Fibroblast of upper back skin (primary cell): ENCODE measurements at regions not wholly inside any gene's neighbourhood (a gene's known extent, or its start where the extent isn't known, plus 50 kb on each side); places are given as distances from the start of the nearest gene placed in this dataset.
"Not testable (repeated sequence)": the region's sequence is repeated elsewhere in the genome, so short reads cannot be mapped to it uniquely, and the experiment has no call there.

Source experiments
- DNase-seq: peaks from one replicate; pipeline ENCODE4 v3.0.0-alpha.2; 2013

GRCh38 chr5:88666761-88667495 is 216.1 kb downstream of the MEF2C start:
- DNase-seq = no peak

- DNase-seq = no peak
These were observed 217.2 kb downstream of the MEF2C start for GRCh38 chr5:88665750-88666215.

GRCh38 chr5:88664645-88665044 is 218.3 kb downstream of the MEF2C start:
- DNase-seq = no peak

- no peak for DNase-seq
These were observed 219.2 kb downstream of the MEF2C start for GRCh38 chr5:88663793-88664216.

GRCh38 chr5:88662846-88663245 is 220.1 kb downstream of the MEF2C start:
- DNase-seq = no peak

GRCh38 chr5:88661806-88662207 is 221.2 kb downstream of the MEF2C start:
- DNase-seq = no peak

GRCh38 chr5:88660947-88661805 is 221.8 kb downstream of the MEF2C start:
- DNase-seq = peak; percentile 68

GRCh38 chr5:88660264-88660946 is 222.6 kb downstream of the MEF2C start:
- no peak for DNase-seq

GRCh38 chr5:88659529-88660263 is 223.3 kb downstream of the MEF2C start:
- no peak for DNase-seq

GRCh38 chr5:88658886-88659285 is 224.1 kb downstream of the MEF2C start:
- no peak for DNase-seq

GRCh38 chr5:88657906-88658775 is 224.8 kb downstream of the MEF2C start:
- DNase-seq = no peak

GRCh38 chr5:88657136-88657535 is 225.8 kb downstream of the MEF2C start:
- DNase-seq = no peak

- DNase-seq = no peak
These were observed 226.6 kb downstream of the MEF2C start for GRCh38 chr5:88656221-88656950.

- DNase-seq = no peak
These were observed 229.5 kb downstream of the MEF2C start for GRCh38 chr5:88653471-88653870.

- DNase-seq = no peak
These were observed 235.1 kb downstream of the MEF2C start for GRCh38 chr5:88647901-88648300.

- no peak for DNase-seq
These were observed 236.1 kb downstream of the MEF2C start for GRCh38 chr5:88646866-88647265.

- no peak for DNase-seq
These were observed 238.3 kb downstream of the MEF2C start for GRCh38 chr5:88644676-88645075.

- no peak for DNase-seq
These were observed 239.7 kb downstream of the MEF2C start for GRCh38 chr5:88643315-88643714.

- DNase-seq = no peak
These were observed 249.0 kb downstream of the MEF2C start for GRCh38 chr5:88634014-88634413.

GRCh38 chr5:88622890-88623289 is 260.1 kb downstream of the MEF2C start:
- DNase-seq = not testable (repeated sequence)

GRCh38 chr5:88615767-88616166 is 267.2 kb downstream of the MEF2C start:
- DNase-seq = not testable (repeated sequence)
